IMR-90 (cell line): ENCODE measurements at regions not wholly inside any gene's neighbourhood (a gene's known extent, or its start where the extent isn't known, plus 50 kb on each side); places are given as distances from the start of the nearest gene placed in this dataset.

Source experiments
- ATAC-seq: fragments of 200-7000 bp; cut with Tn5 transposase; 2 replicates; pipeline ENCODE4 v1.9.1; 2020; ENCODE audit warnings: low read depth, mild to moderate bottlenecking, moderate library complexity
- BruUV-seq: library from RNA; stranded (reverse); fragments of 400-500 nt; replicated peaks from 2 replicates; lab custom pipeline; 2021; lab: Mats Ljungman, UMichigan
- CTCF ChIA-PET: fragments of 300-600 bp; formaldehyde crosslinking; extraction: SDS; loops from one replicate; lab custom pipeline; 2021; ENCODE audit warnings: antibody characterized with exemption; lab: Yijun Ruan, JAX
- POLR2A ChIA-PET: fragments of 300-600 bp; sonication (Branson Sonifier 250); formaldehyde crosslinking; loops from one replicate; lab custom pipeline; 2022; ENCODE audit warnings: antibody characterized with exemption; ENCODE audit not compliant: unreplicated experiment; lab: Charles Lee
- DNase-seq: peaks from one replicate; pipeline ENCODE4 v3.0.0; 2013
- H2AFZ ChIP-seq: replicated peaks from 2 replicates; pipeline ENCODE3; 2013; ENCODE audit warnings: low read length, mild to moderate bottlenecking; ENCODE audit not compliant: poor library complexity
- H2AK5ac ChIP-seq: 2 replicates; pipeline ENCODE4 v1.6.1; 2013; ENCODE audit warnings: low read depth, low read length, inconsistent platforms
- H2AK9ac ChIP-seq: replicated peaks from 2 replicates; pipeline ENCODE3; 2013; ENCODE audit warnings: mild to moderate bottlenecking, low read depth, low read length, moderate library complexity; ENCODE audit not compliant: poor library complexity
- H2BK120ac ChIP-seq: 2 replicates; pipeline ENCODE4 v1.6.1; 2013; ENCODE audit warnings: low read depth, low read length, inconsistent platforms
- H2BK15ac ChIP-seq: 3 replicates; pipeline ENCODE4 v1.6.1; 2013; ENCODE audit warnings: low read depth, low read length, inconsistent platforms
- H2BK20ac ChIP-seq: 2 replicates; pipeline ENCODE4 v1.6.1; 2013; ENCODE audit warnings: low read depth, mild to moderate bottlenecking, inconsistent platforms, low read length, moderate library complexity
- H2BK5ac ChIP-seq: 2 replicates; pipeline ENCODE4 v1.6.1; 2013; ENCODE audit warnings: mild to moderate bottlenecking, low read depth, low read length, inconsistent platforms; ENCODE audit not compliant: poor library complexity, severe bottlenecking
- H3K14ac ChIP-seq: replicated peaks from 2 replicates; pipeline ENCODE4 v1.6.1; 2013; ENCODE audit warnings: low read depth, low read length, inconsistent platforms
- H3K18ac ChIP-seq: 2 replicates; pipeline ENCODE4 v1.6.1; 2013; ENCODE audit warnings: low read depth, low read length, control low read depth
- H3K23ac ChIP-seq: 2 replicates; pipeline ENCODE4 v1.6.1; 2013; ENCODE audit warnings: low read depth, low read length, inconsistent platforms
- H3K27ac ChIP-seq: 2 replicates; pipeline ENCODE4 v1.5.1; 2013; ENCODE audit warnings: mild to moderate bottlenecking, control low read depth, low read length; ENCODE audit not compliant: insufficient read depth
- H3K27me3 ChIP-seq: 2 replicates; pipeline ENCODE4 v1.6.1; 2013; ENCODE audit warnings: low read length; ENCODE audit not compliant: control insufficient read depth, insufficient read depth
- H3K36me3 ChIP-seq: 2 replicates; pipeline ENCODE4 v1.6.1; 2013; ENCODE audit warnings: low read length, mixed read lengths; ENCODE audit not compliant: control insufficient read depth, insufficient read depth
- H3K4ac ChIP-seq: 2 replicates; pipeline ENCODE4 v1.6.1; 2013; ENCODE audit warnings: low read depth, low read length, inconsistent platforms
- H3K4me1 ChIP-seq: 2 replicates; pipeline ENCODE4 v1.6.1; 2013; ENCODE audit warnings: low read length, mixed read lengths; ENCODE audit not compliant: control insufficient read depth, insufficient read depth
- H3K4me2 ChIP-seq: 2 replicates; pipeline ENCODE4 v1.6.1; 2013; ENCODE audit warnings: low read depth, mild to moderate bottlenecking, control low read depth, low read length, moderate library complexity
- H3K4me3 ChIP-seq: 2 replicates; pipeline ENCODE4 v1.5.1; 2013; ENCODE audit warnings: low read depth, mild to moderate bottlenecking, control low read depth, low read length, moderate library complexity; ENCODE audit not compliant: insufficient read depth
- H3K56ac ChIP-seq: 2 replicates; pipeline ENCODE4 v1.6.1; 2013; ENCODE audit warnings: low read length, inconsistent platforms; ENCODE audit not compliant: insufficient read depth; ENCODE audit errors: extremely low read depth
- H3K79me1 ChIP-seq, 2 experiments: 2 replicates each; pipeline ENCODE4 v1.6.1; 2013; ENCODE audit warnings: low read length in 2 of 2, inconsistent platforms in 1 of 2, low read depth in 1 of 2
- H3K9ac ChIP-seq: 2 replicates; pipeline ENCODE4 v1.6.1; 2013; ENCODE audit warnings: low read depth, low read length, control low read depth
- H3K9me1 ChIP-seq: 2 replicates; pipeline ENCODE4 v1.6.1; 2013; ENCODE audit warnings: low read length, inconsistent platforms; ENCODE audit not compliant: insufficient read depth
- H3K9me3 ChIP-seq: 2 replicates; pipeline ENCODE4 v1.6.1; 2013; ENCODE audit warnings: low read length; ENCODE audit not compliant: control insufficient read depth, insufficient read depth
- H4K20me1 ChIP-seq: 2 replicates; pipeline ENCODE4 v1.6.1; 2013; ENCODE audit warnings: low read length, inconsistent platforms; ENCODE audit not compliant: insufficient read depth
- H4K5ac ChIP-seq: 2 replicates; pipeline ENCODE4 v1.6.1; 2013; ENCODE audit warnings: mild to moderate bottlenecking, low read depth, low read length, control low read depth
- H4K8ac ChIP-seq, 2 experiments: 2 replicates each; pipeline ENCODE4 v1.6.1; 2013; ENCODE audit warnings: low read depth in 2 of 2, low read length in 2 of 2, control low read depth in 1 of 2, inconsistent platforms in 1 of 2
- H4K91ac ChIP-seq: 2 replicates; pipeline ENCODE4 v1.6.1; 2013; ENCODE audit warnings: low read depth, low read length, inconsistent platforms; ENCODE audit not compliant: insufficient read depth
- MAZ ChIP-seq: IDR thresholded peaks from 2 replicates; pipeline ENCODE4 v1.6.1; 2012; ENCODE audit warnings: low read depth, mild to moderate bottlenecking, low read length, improper control_type of control experiment, moderate library complexity, borderline replicate concordance
- WGBS, 2 experiments: methylation state at CpG; one replicate each; pipeline versions ENCODE4 v1.1.5 to v1.1.7; 2013; ENCODE audit warnings: missing lambda C conversion rate in 2 of 2; ENCODE audit not compliant: insufficient read length in 1 of 2; ENCODE audit errors: extremely low coverage in 2 of 2; 5-methylcytosine and 5-hydroxymethylcytosine counted together
- dilution Hi-C: fragments of 300-500 bp; cut with HindIII; formaldehyde crosslinking; loops from one replicate; pipeline ENCODE4 v1.14.3; 2018; ENCODE audit warnings: low sequenced_read_pairs; ENCODE audit not compliant: unreplicated experiment
- in situ Hi-C: fragments of 300-500 bp; cut with MboI; formaldehyde crosslinking; loops from 3 replicates; pipeline ENCODE4 v1.14.3; 2019; ENCODE audit warnings: low sequenced_read_pairs, inconsistent platforms, mixed read lengths
- intact Hi-C: fragments of 100-400 bp; cut with micrococcal nuclease; formaldehyde crosslinking; loops from 2 replicates; pipeline ENCODE4 v1.10.0; 2022

- Histone ChIP-seq H3K79me1 (no peaks in the 10 kb centered on the region), H4K20me1 (no peaks in the 10 kb centered on the region), H3K18ac (no peak overlapping the region), H3K4ac (no peak overlapping the region), H3K14ac (no peak overlapping the region), H3K36me3 (no peaks in the 10 kb centered on the region), H4K91ac (no peak overlapping the region), H3K27me3 (no peaks in the 10 kb centered on the region), H3K56ac (no peak overlapping the region), H3K9me3 (no peaks in the 10 kb centered on the region), H2BK20ac (no peak overlapping the region), H3K4me1 (no peaks in the 10 kb centered on the region), H4K8ac (no peak overlapping the region), H3K9ac (no peak overlapping the region), H3K27ac (no peak overlapping the region), H4K5ac (no peak overlapping the region), H2AFZ (no peak overlapping the region), H3K9me1 (no peaks in the 10 kb centered on the region), H2BK15ac (no peak overlapping the region), H2AK9ac (no peak overlapping the region), H3K4me2 (no peak overlapping the region), H2BK5ac (no peak overlapping the region), H2BK120ac (no peak overlapping the region), H3K4me3 (no peak overlapping the region), H2AK5ac (no peak overlapping the region), H3K23ac (no peak overlapping the region)
- intact Hi-C loops: no loop called here
- no peak for TF ChIP-seq MAZ
- dilution Hi-C loops: no loop called here
- ChIA-PET CTCF (no interaction called here), POLR2A (no interaction called here)
- in situ Hi-C loops: no loop called here
- ATAC-seq (no peak), DNase-seq (no peak)
- 80% methylated on average over 1 of the region's 13 CpGs; no CpG with 5 or more reads in 1 of the 2 experiments for WGBS, 2 experiments
- no TSS peak for BruUV-seq
These were observed 132.6 kb upstream of the IRX4 start for GRCh38 chr5:2015124-2015848.
